ENCODE measurements at regions not wholly inside any gene's neighbourhood (a gene's known extent, or its start where the extent isn't known, plus 50 kb on each side); places are given as distances from the start of the nearest gene placed in this dataset.

DNA sequence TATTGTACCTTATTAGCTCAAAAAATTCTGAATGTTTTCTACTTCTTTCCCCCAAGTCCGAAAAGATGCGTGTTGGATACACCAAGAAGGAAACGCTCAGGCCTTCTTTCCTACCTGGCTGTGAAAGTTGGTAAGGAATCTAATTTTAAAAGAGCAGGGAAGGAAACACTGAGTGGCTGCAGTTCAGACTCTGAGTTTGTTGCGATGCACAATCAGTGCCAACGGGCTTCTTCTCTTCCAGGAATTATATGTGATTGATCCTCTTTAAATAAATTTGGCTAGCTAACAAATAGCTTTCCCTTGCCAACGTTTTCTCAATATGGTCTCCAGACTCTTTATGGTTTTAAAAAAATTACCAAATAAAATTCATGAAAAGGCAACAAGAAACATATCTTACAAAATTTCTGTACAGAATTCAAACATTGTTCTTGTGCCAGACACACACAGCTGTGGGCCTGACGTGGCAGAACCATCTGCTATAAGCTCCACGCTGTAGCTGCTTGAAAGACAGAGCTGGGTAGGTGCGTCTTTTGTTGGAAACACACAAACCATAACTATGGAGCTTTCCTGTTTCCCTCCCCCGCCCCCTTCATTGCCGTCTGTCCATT is 493.1 kb downstream of the ZNF608 start:
- Histone ChIP-seq H3K27me3 (ENCODE audit: control insufficient read depth in 2 of 2, insufficient read depth in 2 of 2, low read length in 2 of 2) (no peaks in the 10 kb centered on the region), H3K4me3 (replicated peaks in 1 of 3; ENCODE audit: low read depth in 2 of 3, low read length in 3 of 3) (no peak overlapping the region), H3K9me3 (replicated peaks in 1 of 2; ENCODE audit: control insufficient read depth in 1 of 2, insufficient read depth in 1 of 2, low read length in 2 of 2) (peaks cover 9 to 12% of the 10 kb centered on the region in 2 donors), H4K20me1 (ENCODE audit: insufficient read depth, low read length) (no peaks in the 10 kb centered on the region), H3K27ac (ENCODE audit: low read depth in 1 of 2, low read length in 2 of 2) (no peak overlapping the region), H3K36me3 (replicated peaks in 1 of 2; ENCODE audit: control insufficient read depth in 1 of 2, insufficient read depth in 2 of 2, low read length in 2 of 2) (no peaks in the 10 kb centered on the region), H3K9ac (ENCODE audit: insufficient read depth, low read length, poor library complexity, severe bottlenecking) (no peak overlapping the region), H3K79me2 (ENCODE audit: insufficient read depth, low read length) (no peaks in the 10 kb centered on the region), H2AFZ (ENCODE audit: insufficient read depth, low read depth, low read length, poor library complexity, severe bottlenecking) (no peak overlapping the region), H3K4me1 (ENCODE audit: control insufficient read depth in 1 of 2, insufficient read depth in 2 of 2, low read length in 2 of 2) (no peaks in the 10 kb centered on the region), H3K4me2 (replicated peaks; ENCODE audit: extremely low read depth, low read length, poor library complexity, severe bottlenecking) (no peak overlapping the region)
- H3K36me3 Mint-ChIP-seq, result no peaks in the 10 kb centered on the region
- intact Hi-C loops (cut with micrococcal nuclease), result no loop called here
- H3K27me3 Mint-ChIP-seq (ENCODE audit: low read depth in 3 of 3), result no peaks in the 10 kb centered on the region
- peaks cover 10 to 16% (median 13%) of the 10 kb centered on the region in 7 donors for H3K9me3 Mint-ChIP-seq
- H3K4me3 Mint-ChIP-seq, result no peak overlapping the region
- TF ChIP-seq, protein P1, sequence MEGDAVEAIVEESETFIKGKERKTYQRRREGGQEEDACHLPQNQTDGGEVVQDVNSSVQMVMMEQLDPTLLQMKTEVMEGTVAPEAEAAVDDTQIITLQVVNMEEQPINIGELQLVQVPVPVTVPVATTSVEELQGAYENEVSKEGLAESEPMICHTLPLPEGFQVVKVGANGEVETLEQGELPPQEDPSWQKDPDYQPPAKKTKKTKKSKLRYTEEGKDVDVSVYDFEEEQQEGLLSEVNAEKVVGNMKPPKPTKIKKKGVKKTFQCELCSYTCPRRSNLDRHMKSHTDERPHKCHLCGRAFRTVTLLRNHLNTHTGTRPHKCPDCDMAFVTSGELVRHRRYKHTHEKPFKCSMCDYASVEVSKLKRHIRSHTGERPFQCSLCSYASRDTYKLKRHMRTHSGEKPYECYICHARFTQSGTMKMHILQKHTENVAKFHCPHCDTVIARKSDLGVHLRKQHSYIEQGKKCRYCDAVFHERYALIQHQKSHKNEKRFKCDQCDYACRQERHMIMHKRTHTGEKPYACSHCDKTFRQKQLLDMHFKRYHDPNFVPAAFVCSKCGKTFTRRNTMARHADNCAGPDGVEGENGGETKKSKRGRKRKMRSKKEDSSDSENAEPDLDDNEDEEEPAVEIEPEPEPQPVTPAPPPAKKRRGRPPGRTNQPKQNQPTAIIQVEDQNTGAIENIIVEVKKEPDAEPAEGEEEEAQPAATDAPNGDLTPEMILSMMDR (IDR thresholded peaks at IDR 0.05), result no peak
- WGBS (ENCODE audit: insufficient coverage), result 92% methylated on average over 2 of the region's 11 CpGs
- H3K27ac Mint-ChIP-seq, result no peak overlapping the region
- H3K4me1 Mint-ChIP-seq, result no peaks in the 10 kb centered on the region
- no peak for DNase-seq

DNA sequence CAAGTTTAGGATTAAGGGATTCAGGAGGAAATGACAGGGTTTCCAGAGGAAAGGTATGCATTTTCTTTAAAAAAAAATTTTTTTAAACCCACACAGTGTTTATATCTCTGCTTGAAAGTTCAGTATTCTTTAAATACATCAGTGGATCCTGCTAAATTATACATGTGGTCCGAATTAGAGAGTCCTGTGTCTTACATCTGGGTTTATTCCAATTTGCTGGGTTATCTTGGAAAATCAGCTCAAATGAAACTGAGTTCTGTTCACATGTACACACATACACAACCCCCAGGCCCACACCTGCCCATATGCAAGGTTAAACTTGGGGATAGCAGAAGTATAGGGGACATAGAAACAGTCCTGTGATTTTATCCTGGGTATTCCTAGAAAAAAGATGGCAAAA is 493.7 kb downstream of the ZNF608 start:
- Histone ChIP-seq H4K20me1 (ENCODE audit: insufficient read depth, low read length) (no peaks in the 10 kb centered on the region), H2AFZ (ENCODE audit: insufficient read depth, low read depth, low read length, poor library complexity, severe bottlenecking) (no peak overlapping the region), H3K4me2 (replicated peaks; ENCODE audit: extremely low read depth, low read length, poor library complexity, severe bottlenecking) (no peak overlapping the region), H3K4me3 (replicated peaks in 1 of 3; ENCODE audit: low read depth in 2 of 3, low read length in 3 of 3) (no peak overlapping the region), H3K9ac (ENCODE audit: insufficient read depth, low read length, poor library complexity, severe bottlenecking) (no peak overlapping the region), H3K4me1 (ENCODE audit: control insufficient read depth in 1 of 2, insufficient read depth in 2 of 2, low read length in 2 of 2) (no peaks in the 10 kb centered on the region), H3K36me3 (replicated peaks in 1 of 2; ENCODE audit: control insufficient read depth in 1 of 2, insufficient read depth in 2 of 2, low read length in 2 of 2) (no peaks in the 10 kb centered on the region), H3K27ac (ENCODE audit: low read depth in 1 of 2, low read length in 2 of 2) (no peak overlapping the region), H3K9me3 (replicated peaks in 1 of 2; ENCODE audit: control insufficient read depth in 1 of 2, insufficient read depth in 1 of 2, low read length in 2 of 2) (peaks cover 9 to 12% of the 10 kb centered on the region in 2 donors), H3K27me3 (ENCODE audit: control insufficient read depth in 2 of 2, insufficient read depth in 2 of 2, low read length in 2 of 2) (no peaks in the 10 kb centered on the region), H3K79me2 (ENCODE audit: insufficient read depth, low read length) (no peaks in the 10 kb centered on the region)
- no peak overlapping the region for H3K4me3 Mint-ChIP-seq
- no peaks in the 10 kb centered on the region for H3K36me3 Mint-ChIP-seq
- no CpG with 5 or more reads among the region's 1 CpG for WGBS (ENCODE audit: insufficient coverage)
- TF ChIP-seq, protein P1 (IDR thresholded peaks at IDR 0.05), result no peak
- H3K27me3 Mint-ChIP-seq (ENCODE audit: low read depth in 3 of 3), result no peaks in the 10 kb centered on the region
- intact Hi-C loops (cut with micrococcal nuclease), result no loop called here
- H3K4me1 Mint-ChIP-seq, result no peaks in the 10 kb centered on the region
- peaks cover 9 to 16% (median 13%) of the 10 kb centered on the region in 7 donors for H3K9me3 Mint-ChIP-seq
- no peak for DNase-seq
- H3K27ac Mint-ChIP-seq, result no peak overlapping the region

Measured in CD14-positive monocyte (primary cell).